Mammary epithelial cell (primary cell): ENCODE measurements at regions not wholly inside any gene's neighbourhood (a gene's known extent, or its start where the extent isn't known, plus 50 kb on each side); places are given as distances from the start of the nearest gene placed in this dataset.

Source experiments
- EZH2 ChIP-seq: IDR thresholded peaks from 2 replicates; pipeline ENCODE4 v1.6.1; 2012; ENCODE audit warnings: low read length, inconsistent platforms, borderline replicate concordance
- TF ChIP-seq, protein P1 (sequence below), 2 donors: IDR thresholded peaks in 1 of 2; conservative IDR thresholded peaks in 1 of 2; 2 replicates each; pipeline ENCODE4 v1.5.1; 2011 to 2012; ENCODE audit warnings: inconsistent platforms in 2 of 2, low read length in 2 of 2, mild to moderate bottlenecking in 2 of 2, control low read depth in 1 of 2, low read depth in 1 of 2; ENCODE audit not compliant: insufficient read depth in 1 of 2; ENCODE audit errors: extremely low read depth in 1 of 2

DNA sequence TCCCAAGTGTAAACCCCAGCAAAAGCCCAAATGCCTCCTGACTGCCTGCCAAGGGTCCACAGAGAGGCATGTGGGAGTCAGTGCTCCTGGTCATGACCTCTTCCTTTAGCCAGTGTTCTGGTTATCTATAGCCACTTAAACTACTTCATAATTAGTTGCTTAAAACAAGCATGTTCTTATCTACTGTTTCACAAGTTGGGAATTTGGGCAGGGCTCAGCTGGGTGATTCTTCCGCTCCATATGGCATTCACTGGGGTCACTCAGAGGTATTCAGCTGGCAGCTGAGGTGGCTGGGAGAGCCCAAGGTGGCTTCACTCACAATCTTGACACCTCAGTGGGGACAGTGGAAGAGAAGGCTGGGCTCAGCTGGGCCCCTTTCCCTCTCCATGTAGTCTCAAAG is 184.0 kb upstream of the RGS6 start:
- TF ChIP-seq, protein P1, sequence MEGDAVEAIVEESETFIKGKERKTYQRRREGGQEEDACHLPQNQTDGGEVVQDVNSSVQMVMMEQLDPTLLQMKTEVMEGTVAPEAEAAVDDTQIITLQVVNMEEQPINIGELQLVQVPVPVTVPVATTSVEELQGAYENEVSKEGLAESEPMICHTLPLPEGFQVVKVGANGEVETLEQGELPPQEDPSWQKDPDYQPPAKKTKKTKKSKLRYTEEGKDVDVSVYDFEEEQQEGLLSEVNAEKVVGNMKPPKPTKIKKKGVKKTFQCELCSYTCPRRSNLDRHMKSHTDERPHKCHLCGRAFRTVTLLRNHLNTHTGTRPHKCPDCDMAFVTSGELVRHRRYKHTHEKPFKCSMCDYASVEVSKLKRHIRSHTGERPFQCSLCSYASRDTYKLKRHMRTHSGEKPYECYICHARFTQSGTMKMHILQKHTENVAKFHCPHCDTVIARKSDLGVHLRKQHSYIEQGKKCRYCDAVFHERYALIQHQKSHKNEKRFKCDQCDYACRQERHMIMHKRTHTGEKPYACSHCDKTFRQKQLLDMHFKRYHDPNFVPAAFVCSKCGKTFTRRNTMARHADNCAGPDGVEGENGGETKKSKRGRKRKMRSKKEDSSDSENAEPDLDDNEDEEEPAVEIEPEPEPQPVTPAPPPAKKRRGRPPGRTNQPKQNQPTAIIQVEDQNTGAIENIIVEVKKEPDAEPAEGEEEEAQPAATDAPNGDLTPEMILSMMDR (conservative IDR thresholded peaks at IDR 0.05 in 1 of 2, IDR thresholded peaks at IDR 0.05 in 1 of 2; ENCODE audit: extremely low read depth in 1 of 2, insufficient read depth in 1 of 2, low read depth in 1 of 2, low read length in 2 of 2) = no peak
- TF ChIP-seq EZH2 = no peak
